Gastroesophageal sphincter (tissue), 3 donors: ENCODE measurements at regions not wholly inside any gene's neighbourhood (a gene's known extent, or its start where the extent isn't known, plus 50 kb on each side); places are given as distances from the start of the nearest gene placed in this dataset.

Experiments used
- CTCF ChIP-seq, 4 experiments: fragments of 200-600 bp in 2 of 4; fragments of 450-650 bp in 2 of 4; sonication (generic) in 1 of 4; IDR thresholded peaks; one replicate each; pipeline ENCODE4 v1.5.1; 2017 to 2019; ENCODE audit warnings: antibody characterized with exemption in 4 of 4, mild to moderate bottlenecking in 2 of 4, moderate library complexity in 2 of 4
- EP300 ChIP-seq: sonication (generic); formaldehyde crosslinking; IDR thresholded peaks from one replicate; pipeline ENCODE4 v1.6.1; 2017; ENCODE audit warnings: antibody characterized with exemption, mild to moderate bottlenecking

- TF ChIP-seq EP300 (no peak), CTCF (IDR thresholded peaks at IDR 0.05) (no peak)
Observed at GRCh38 chr3:194031349-194031748, 104.6 kb upstream of the HES1 start.
